K562 (cell line): ENCODE measurements at regions not wholly inside any gene's neighbourhood (a gene's known extent, or its start where the extent isn't known, plus 50 kb on each side); places are given as distances from the start of the nearest gene placed in this dataset.

Experiments
- ATAC-seq: fragments of 200-7000 bp; cut with Tn5 transposase; 3 replicates; pipeline ENCODE4 v1.9.1; 2020; ENCODE audit warnings: moderate library complexity
- BruUV-seq: library from RNA; stranded (reverse); fragments of 400-500 nt; replicated peaks from 2 replicates; lab custom pipeline; 2021; lab: Mats Ljungman, UMichigan
- CTCF ChIA-PET: fragments of 300-600 bp; formaldehyde crosslinking; extraction: SDS; loops from one replicate; lab custom pipeline; 2021; ENCODE audit warnings: low intra/inter-chr PET ratio; lab: Yijun Ruan, JAX
- POLR2A ChIA-PET: fragments of 300-600, 350-650 bp; sonication (Branson Sonifier 250); formaldehyde crosslinking; extraction: SDS; loops from one replicate; lab custom pipeline; 2021; ENCODE audit warnings: antibody characterized with exemption, inconsistent platforms; lab: Yijun Ruan, JAX
- DNase-seq, 4 experiments: peaks; one replicate each; pipeline versions ENCODE4 v3.0.0 to v3.0.0-alpha.2; 2011 to 2018; ENCODE audit warnings: low spot score in 3 of 4, mixed read lengths in 3 of 4; ENCODE audit errors: extremely low read depth in 1 of 4
- FAIRE-seq: peaks from 2 replicates; lab custom pipeline; 2011; peaks lifted over from hg19 to GRCh38; lab: Jason Lieb, UNC
- H2AFZ ChIP-seq: 2 replicates; pipeline ENCODE4 v1.6.0; 2011; ENCODE audit warnings: low read depth, low read length, control low read depth, inconsistent platforms
- H3K27ac ChIP-seq: fragments of 200-600 bp; 3 replicates; pipeline ENCODE4 v1.8.0; 2011; ENCODE audit warnings: low read depth, mild to moderate bottlenecking, control low read depth, inconsistent platforms, low read length, moderate library complexity, mixed read lengths; ENCODE audit errors: extremely low read depth
- H3K27me3 ChIP-seq, 2 experiments: fragments of 300-600 bp in 1 of 2; 2 replicates in 1 of 2; 3 replicates in 1 of 2; pipeline versions ENCODE4 v1.6.0 to v1.8.0; 2011; ENCODE audit warnings: inconsistent platforms in 2 of 2, low read length in 2 of 2, mild to moderate bottlenecking in 1 of 2, mixed read lengths in 1 of 2, moderate library complexity in 1 of 2; ENCODE audit not compliant: control insufficient read depth in 2 of 2, insufficient read depth in 2 of 2
- H3K36me3 ChIP-seq: fragments of 300-600 bp; 3 replicates; pipeline ENCODE4 v1.8.0; 2011; ENCODE audit warnings: mild to moderate bottlenecking, low read length, inconsistent platforms; ENCODE audit not compliant: control insufficient read depth, insufficient read depth
- H3K4me1 ChIP-seq, 2 experiments: fragments of 200-600 bp in 1 of 2; replicated peaks in 1 of 2; 2 replicates in 1 of 2; 3 replicates in 1 of 2; pipeline versions ENCODE4 v1.5.1 to v1.8.0; 2011; ENCODE audit warnings: inconsistent platforms in 2 of 2, low read length in 2 of 2, mild to moderate bottlenecking in 1 of 2, mixed read lengths in 1 of 2, moderate library complexity in 1 of 2; ENCODE audit not compliant: control insufficient read depth in 2 of 2, insufficient read depth in 2 of 2
- H3K4me2 ChIP-seq: 2 replicates; pipeline ENCODE4 v1.6.1; 2011; ENCODE audit warnings: low read length, control low read depth, inconsistent platforms, mixed read lengths; ENCODE audit not compliant: insufficient read depth
- H3K4me3 ChIP-seq: fragments of 200-600 bp; sonication (generic), shearing (Covaris generic); 2 replicates; pipeline ENCODE4 v1.5.1; 2016; ENCODE audit warnings: control low read depth, inconsistent platforms
- H3K79me2 ChIP-seq: fragments of 200-600 bp; 3 replicates; pipeline ENCODE4 v1.8.0; 2011; ENCODE audit warnings: low read length, inconsistent platforms; ENCODE audit not compliant: control insufficient read depth, insufficient read depth
- H3K9ac ChIP-seq, 2 experiments: 2 replicates each; pipeline versions ENCODE4 v1.6.0 to v1.6.1; 2011; ENCODE audit warnings: low read depth in 2 of 2, low read length in 2 of 2, control low read depth in 1 of 2, inconsistent platforms in 1 of 2, mild to moderate bottlenecking in 1 of 2, mixed read lengths in 1 of 2; ENCODE audit not compliant: insufficient read depth in 1 of 2
- H3K9me1 ChIP-seq: one replicate; pipeline ENCODE4 v1.6.0; 2011; ENCODE audit warnings: inconsistent platforms, mild to moderate bottlenecking, low read length, moderate library complexity; ENCODE audit not compliant: control insufficient read depth, insufficient read depth
- H3K9me3 ChIP-seq: replicated peaks from 2 replicates; pipeline ENCODE4 v1.5.1; 2011; ENCODE audit warnings: low read depth, low read length, inconsistent platforms; ENCODE audit not compliant: control insufficient read depth, insufficient read depth
- H4K20me1 ChIP-seq: replicated peaks from 2 replicates; pipeline ENCODE4 v1.6.1; 2011; ENCODE audit warnings: low read length, inconsistent platforms, mixed read lengths; ENCODE audit not compliant: control insufficient read depth, insufficient read depth
- CUX1 ChIP-seq: fragments of 200-800 bp; sonication (Bioruptor generic); IDR thresholded peaks from 2 replicates; pipeline ENCODE4 v1.6.1; 2016; ENCODE audit warnings: missing genetic modification characterization, missing compliant biosample characterization
- ELF4 ChIP-seq: fragments of 450-650 bp; formaldehyde crosslinking; IDR thresholded peaks from 2 replicates; pipeline ENCODE4 v1.4.0; 2022; ENCODE audit warnings: missing genetic modification characterization
- HDAC1 ChIP-seq, 2 experiments: fragments of 450-650 bp; IDR thresholded peaks; 2 replicates each; pipeline ENCODE4 v1.6.1; 2016 to 2017; ENCODE audit warnings: inconsistent platforms in 1 of 2, mild to moderate bottlenecking in 1 of 2, moderate library complexity in 1 of 2
- HNRNPK ChIP-seq: fragments of 200-400 bp; formaldehyde crosslinking; IDR thresholded peaks from one replicate; pipeline ENCODE4 v1.6.1; 2018; ENCODE audit warnings: mild to moderate bottlenecking, low read depth, low read length; ENCODE audit not compliant: poor library complexity, severe bottlenecking
- MTA1 ChIP-seq: fragments of 450-650 bp; IDR thresholded peaks from 2 replicates; pipeline ENCODE4 v1.6.1; 2017; ENCODE audit warnings: borderline replicate concordance
- NELFE ChIP-seq: IDR thresholded peaks from 2 replicates; pipeline ENCODE4 v1.6.1; 2011; ENCODE audit warnings: mild to moderate bottlenecking; ENCODE audit not compliant: insufficient read depth, insufficient read length
- RBM15 ChIP-seq: fragments of 200-400 bp; formaldehyde crosslinking; IDR thresholded peaks from 2 replicates; pipeline ENCODE4 v1.6.1; 2018; ENCODE audit warnings: mild to moderate bottlenecking, low read length, moderate library complexity; ENCODE audit not compliant: insufficient read depth
- TEAD4 ChIP-seq, 2 experiments: sonication (generic) in 1 of 2; formaldehyde crosslinking in 1 of 2; IDR thresholded peaks; 2 replicates each; pipeline versions ENCODE4 v1.6.1 to v1.8.0; 2012 to 2022; ENCODE audit warnings: borderline replicate concordance in 1 of 2, inconsistent platforms in 1 of 2, low read length in 1 of 2, mild to moderate bottlenecking in 1 of 2, missing genetic modification reagents in 1 of 2
- ZNF217 ChIP-seq: sonication (generic); formaldehyde crosslinking; IDR thresholded peaks from 2 replicates; pipeline ENCODE4 v1.8.0; 2022; ENCODE audit warnings: mild to moderate bottlenecking, missing genetic modification reagents
- ZNF77 ChIP-seq: fragments of 250-450 bp; sonication (Bioruptor Pico); IDR thresholded peaks from 2 replicates; pipeline ENCODE4 v1.5.0; 2020
- WGBS: fragments of 100-300 bp; shearing (Covaris generic); methylation state at CpG from one replicate; pipeline ENCODE4 v1.1.6; 2016; ENCODE audit warnings: low coverage, mixed read lengths; ENCODE audit not compliant: insufficient coverage; ENCODE audit errors: missing lambda C conversion rate; 5-methylcytosine and 5-hydroxymethylcytosine counted together
- in situ Hi-C: fragments of 300-500 bp; cut with MboI; formaldehyde crosslinking; loops from 4 replicates; pipeline ENCODE4 v1.15.0; 2018; ENCODE audit warnings: inconsistent platforms, mixed read lengths
- intact Hi-C: fragments of 100-400 bp; cut with micrococcal nuclease; formaldehyde crosslinking; loops from 2 replicates; pipeline ENCODE4 v1.14.2; 2022
- TF ChIP-seq, protein P1 (sequence below), 2 experiments: IDR thresholded peaks in 1 of 2; conservative IDR thresholded peaks in 1 of 2; 2 replicates each; pipeline ENCODE4 v1.6.1; 2016; ENCODE audit warnings: low read depth in 2 of 2, mild to moderate bottlenecking in 1 of 2, missing compliant biosample characterization in 1 of 2, missing genetic modification characterization in 1 of 2, moderate library complexity in 1 of 2

- TF ChIP-seq CUX1 (CRISPR knock-in tag): no peak
- TF ChIP-seq, all 486 proteins: peak for 0
Measured at GRCh38 chr3:153906366-153906765, 214.8 kb upstream of the ARHGEF26 start (continued).

DNA sequence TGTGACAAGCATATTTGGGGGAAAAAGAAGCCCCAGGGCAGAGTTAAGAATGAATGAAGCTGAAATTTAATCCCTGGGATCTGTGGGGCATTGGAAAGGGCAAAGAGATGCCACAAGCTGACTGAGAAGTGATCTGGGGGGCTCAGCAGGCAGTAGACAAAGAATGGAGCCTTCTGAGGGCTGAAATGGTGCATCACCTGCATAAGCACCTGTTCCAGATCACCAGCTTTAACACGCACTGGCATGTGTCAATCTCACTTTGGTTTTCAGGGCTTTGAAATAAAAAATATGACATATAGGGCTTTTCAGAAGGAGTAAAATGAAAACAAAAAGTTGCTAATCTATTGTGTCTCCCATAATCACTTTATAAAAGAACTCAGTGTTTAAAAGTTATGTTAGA lies 210.8 kb upstream of the ARHGEF26 start:
- Histone ChIP-seq H3K27ac (no peak overlapping the region), H3K36me3 (no peaks in the 10 kb centered on the region), H3K27me3 (no peaks in the 10 kb centered on the region), H3K9ac (no peak overlapping the region), H3K9me1 (no peaks in the 10 kb centered on the region), H3K4me1 (no peaks in the 10 kb centered on the region), H3K79me2 (no peaks in the 10 kb centered on the region), H4K20me1 (no peaks in the 10 kb centered on the region), H3K9me3 (no peaks in the 10 kb centered on the region), H3K4me2 (no peak overlapping the region), H2AFZ (no peak overlapping the region), H3K4me3 (no peak overlapping the region)
- in situ Hi-C loops (no loop called here), intact Hi-C loops (no loop called here)
- ChIA-PET POLR2A (no interaction called here), CTCF (no interaction called here)
- no peak for ATAC-seq
- no peak for DNase-seq
- no peak for FAIRE-seq
- WGBS: 0% methylated on average over 1 of the region's 1 CpG
- BruUV-seq: no TSS peak
- TF ChIP-seq ZNF77: no peak
- no peak for TF ChIP-seq MTA1
- TF ChIP-seq HDAC1 (IDR thresholded peaks at IDR 0.05): no peak
- TF ChIP-seq ZNF217 (CRISPR knock-in tag): no peak
- TF ChIP-seq, protein P1, sequence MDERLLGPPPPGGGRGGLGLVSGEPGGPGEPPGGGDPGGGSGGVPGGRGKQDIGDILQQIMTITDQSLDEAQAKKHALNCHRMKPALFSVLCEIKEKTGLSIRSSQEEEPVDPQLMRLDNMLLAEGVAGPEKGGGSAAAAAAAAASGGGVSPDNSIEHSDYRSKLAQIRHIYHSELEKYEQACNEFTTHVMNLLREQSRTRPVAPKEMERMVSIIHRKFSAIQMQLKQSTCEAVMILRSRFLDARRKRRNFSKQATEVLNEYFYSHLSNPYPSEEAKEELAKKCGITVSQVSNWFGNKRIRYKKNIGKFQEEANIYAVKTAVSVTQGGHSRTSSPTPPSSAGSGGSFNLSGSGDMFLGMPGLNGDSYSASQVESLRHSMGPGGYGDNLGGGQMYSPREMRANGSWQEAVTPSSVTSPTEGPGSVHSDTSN (CRISPR knock-in tag; IDR thresholded peaks at IDR 0.05; ENCODE audit: low read depth): no peak
- TF ChIP-seq, protein P1 (tag; conservative IDR thresholded peaks at IDR 0.05; ENCODE audit: low read depth): no peak
- TF ChIP-seq NELFE: no peak
- TF ChIP-seq ELF4 (CRISPR knock-in tag): no peak
- TF ChIP-seq RBM15: no peak
- TF ChIP-seq HNRNPK: no peak
- no peak for TF ChIP-seq TEAD4 (IDR thresholded peaks at IDR 0.05; ENCODE audit: low read length)
- TF ChIP-seq TEAD4 (CRISPR knock-in tag; IDR thresholded peaks at IDR 0.05; ENCODE audit: borderline replicate concordance): no peak
